IMR-90 (cell line): ENCODE measurements at regions not wholly inside any gene's neighbourhood (a gene's known extent, or its start where the extent isn't known, plus 50 kb on each side); places are given as distances from the start of the nearest gene placed in this dataset.

Experiments used
- ATAC-seq: fragments of 200-7000 bp; cut with Tn5 transposase; 2 replicates; pipeline ENCODE4 v1.9.1; 2020; ENCODE audit warnings: low read depth, mild to moderate bottlenecking, moderate library complexity
- BruUV-seq: library from RNA; stranded (reverse); fragments of 400-500 nt; replicated peaks from 2 replicates; lab custom pipeline; 2021; lab: Mats Ljungman, UMichigan
- CTCF ChIA-PET: fragments of 300-600 bp; formaldehyde crosslinking; extraction: SDS; loops from one replicate; lab custom pipeline; 2021; ENCODE audit warnings: antibody characterized with exemption; lab: Yijun Ruan, JAX
- POLR2A ChIA-PET: fragments of 300-600 bp; sonication (Branson Sonifier 250); formaldehyde crosslinking; loops from one replicate; lab custom pipeline; 2022; ENCODE audit warnings: antibody characterized with exemption; ENCODE audit not compliant: unreplicated experiment; lab: Charles Lee
- DNase-seq: peaks from one replicate; pipeline ENCODE4 v3.0.0; 2013
- H2AFZ ChIP-seq: replicated peaks from 2 replicates; pipeline ENCODE3; 2013; ENCODE audit warnings: low read length, mild to moderate bottlenecking; ENCODE audit not compliant: poor library complexity
- H2AK5ac ChIP-seq: 2 replicates; pipeline ENCODE4 v1.6.1; 2013; ENCODE audit warnings: low read depth, low read length, inconsistent platforms
- H2AK9ac ChIP-seq: replicated peaks from 2 replicates; pipeline ENCODE3; 2013; ENCODE audit warnings: mild to moderate bottlenecking, low read depth, low read length, moderate library complexity; ENCODE audit not compliant: poor library complexity
- H2BK120ac ChIP-seq: 2 replicates; pipeline ENCODE4 v1.6.1; 2013; ENCODE audit warnings: low read depth, low read length, inconsistent platforms
- H2BK15ac ChIP-seq: 3 replicates; pipeline ENCODE4 v1.6.1; 2013; ENCODE audit warnings: low read depth, low read length, inconsistent platforms
- H2BK20ac ChIP-seq: 2 replicates; pipeline ENCODE4 v1.6.1; 2013; ENCODE audit warnings: low read depth, mild to moderate bottlenecking, inconsistent platforms, low read length, moderate library complexity
- H2BK5ac ChIP-seq: 2 replicates; pipeline ENCODE4 v1.6.1; 2013; ENCODE audit warnings: mild to moderate bottlenecking, low read depth, low read length, inconsistent platforms; ENCODE audit not compliant: poor library complexity, severe bottlenecking
- H3K14ac ChIP-seq: replicated peaks from 2 replicates; pipeline ENCODE4 v1.6.1; 2013; ENCODE audit warnings: low read depth, low read length, inconsistent platforms
- H3K18ac ChIP-seq: 2 replicates; pipeline ENCODE4 v1.6.1; 2013; ENCODE audit warnings: low read depth, low read length, control low read depth
- H3K23ac ChIP-seq: 2 replicates; pipeline ENCODE4 v1.6.1; 2013; ENCODE audit warnings: low read depth, low read length, inconsistent platforms
- H3K27ac ChIP-seq: 2 replicates; pipeline ENCODE4 v1.5.1; 2013; ENCODE audit warnings: mild to moderate bottlenecking, control low read depth, low read length; ENCODE audit not compliant: insufficient read depth
- H3K27me3 ChIP-seq: 2 replicates; pipeline ENCODE4 v1.6.1; 2013; ENCODE audit warnings: low read length; ENCODE audit not compliant: control insufficient read depth, insufficient read depth
- H3K36me3 ChIP-seq: 2 replicates; pipeline ENCODE4 v1.6.1; 2013; ENCODE audit warnings: low read length, mixed read lengths; ENCODE audit not compliant: control insufficient read depth, insufficient read depth
- H3K4ac ChIP-seq: 2 replicates; pipeline ENCODE4 v1.6.1; 2013; ENCODE audit warnings: low read depth, low read length, inconsistent platforms
- H3K4me1 ChIP-seq: 2 replicates; pipeline ENCODE4 v1.6.1; 2013; ENCODE audit warnings: low read length, mixed read lengths; ENCODE audit not compliant: control insufficient read depth, insufficient read depth
- H3K4me2 ChIP-seq: 2 replicates; pipeline ENCODE4 v1.6.1; 2013; ENCODE audit warnings: low read depth, mild to moderate bottlenecking, control low read depth, low read length, moderate library complexity
- H3K4me3 ChIP-seq: 2 replicates; pipeline ENCODE4 v1.5.1; 2013; ENCODE audit warnings: low read depth, mild to moderate bottlenecking, control low read depth, low read length, moderate library complexity; ENCODE audit not compliant: insufficient read depth
- H3K56ac ChIP-seq: 2 replicates; pipeline ENCODE4 v1.6.1; 2013; ENCODE audit warnings: low read length, inconsistent platforms; ENCODE audit not compliant: insufficient read depth; ENCODE audit errors: extremely low read depth
- H3K79me1 ChIP-seq, 2 experiments: 2 replicates each; pipeline ENCODE4 v1.6.1; 2013; ENCODE audit warnings: low read length in 2 of 2, inconsistent platforms in 1 of 2, low read depth in 1 of 2
- H3K9ac ChIP-seq: 2 replicates; pipeline ENCODE4 v1.6.1; 2013; ENCODE audit warnings: low read depth, low read length, control low read depth
- H3K9me1 ChIP-seq: 2 replicates; pipeline ENCODE4 v1.6.1; 2013; ENCODE audit warnings: low read length, inconsistent platforms; ENCODE audit not compliant: insufficient read depth
- H3K9me3 ChIP-seq: 2 replicates; pipeline ENCODE4 v1.6.1; 2013; ENCODE audit warnings: low read length; ENCODE audit not compliant: control insufficient read depth, insufficient read depth
- H4K20me1 ChIP-seq: 2 replicates; pipeline ENCODE4 v1.6.1; 2013; ENCODE audit warnings: low read length, inconsistent platforms; ENCODE audit not compliant: insufficient read depth
- H4K5ac ChIP-seq: 2 replicates; pipeline ENCODE4 v1.6.1; 2013; ENCODE audit warnings: mild to moderate bottlenecking, low read depth, low read length, control low read depth
- H4K8ac ChIP-seq, 2 experiments: 2 replicates each; pipeline ENCODE4 v1.6.1; 2013; ENCODE audit warnings: low read depth in 2 of 2, low read length in 2 of 2, control low read depth in 1 of 2, inconsistent platforms in 1 of 2
- H4K91ac ChIP-seq: 2 replicates; pipeline ENCODE4 v1.6.1; 2013; ENCODE audit warnings: low read depth, low read length, inconsistent platforms; ENCODE audit not compliant: insufficient read depth
- MAZ ChIP-seq: IDR thresholded peaks from 2 replicates; pipeline ENCODE4 v1.6.1; 2012; ENCODE audit warnings: low read depth, mild to moderate bottlenecking, low read length, improper control_type of control experiment, moderate library complexity, borderline replicate concordance
- MXI1 ChIP-seq: IDR thresholded peaks from 2 replicates; pipeline ENCODE4 v1.6.1; 2012; ENCODE audit warnings: low read depth, mild to moderate bottlenecking, low read length, moderate library complexity, borderline replicate concordance
- NFE2L2 ChIP-seq: fragments of 150-350 bp; IDR thresholded peaks from 2 replicates; pipeline ENCODE4 v1.6.1; 2016; ENCODE audit warnings: low read depth, mild to moderate bottlenecking, low read length
- RAD21 ChIP-seq: IDR thresholded peaks from 2 replicates; pipeline ENCODE4 v1.6.1; 2012; ENCODE audit warnings: low read length, improper control_type of control experiment
- dilution Hi-C: fragments of 300-500 bp; cut with HindIII; formaldehyde crosslinking; loops from one replicate; pipeline ENCODE4 v1.14.3; 2018; ENCODE audit warnings: low sequenced_read_pairs; ENCODE audit not compliant: unreplicated experiment
- in situ Hi-C: fragments of 300-500 bp; cut with MboI; formaldehyde crosslinking; loops from 3 replicates; pipeline ENCODE4 v1.14.3; 2019; ENCODE audit warnings: low sequenced_read_pairs, inconsistent platforms, mixed read lengths
- intact Hi-C: fragments of 100-400 bp; cut with micrococcal nuclease; formaldehyde crosslinking; loops from 2 replicates; pipeline ENCODE4 v1.10.0; 2022
- TF ChIP-seq, protein P1 (sequence below): fragments of 150-350 bp; IDR thresholded peaks from 2 replicates; pipeline ENCODE4 v1.6.1; 2017; ENCODE audit warnings: mild to moderate bottlenecking, antibody characterized with exemption, low read length, low read depth
- TF ChIP-seq, protein P2 (sequence below): fragments of 150-350 bp; IDR thresholded peaks from 2 replicates; pipeline ENCODE4 v1.6.1; 2016; ENCODE audit warnings: low read depth, mild to moderate bottlenecking, low read length, moderate library complexity, borderline replicate concordance

DNA sequence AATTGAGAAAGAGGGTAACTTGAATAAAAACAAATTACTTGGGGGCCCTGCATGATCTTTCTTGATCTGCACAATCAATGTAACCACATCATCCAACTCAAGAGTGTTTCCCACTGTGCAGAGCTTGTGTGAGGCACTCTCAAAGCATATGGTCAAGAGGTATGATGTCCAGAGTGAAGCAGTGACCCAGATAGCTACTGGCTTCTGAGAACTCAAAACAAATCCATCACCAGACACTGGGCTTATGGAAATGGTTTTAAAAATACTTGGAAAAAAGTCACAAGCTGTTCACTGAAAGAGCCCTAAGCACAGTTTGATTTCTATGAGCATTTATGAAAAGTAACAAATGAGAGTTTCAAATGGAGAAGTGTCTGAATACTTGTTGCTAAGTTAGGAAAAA is 361.0 kb downstream of the GRXCR1 start:
- H3K4me3 ChIP-seq, result no peak overlapping the region
- H3K4me1 ChIP-seq, result no peaks in the 10 kb centered on the region
- H3K14ac ChIP-seq, result no peak overlapping the region
- no peaks in the 10 kb centered on the region for H3K27me3 ChIP-seq
- no peak overlapping the region for H3K18ac ChIP-seq
- no peak overlapping the region for H2AFZ ChIP-seq
- H3K36me3 ChIP-seq, result no peaks in the 10 kb centered on the region
- in situ Hi-C loops, result no loop called here
- H3K4me2 ChIP-seq, result no peak overlapping the region
- ATAC-seq (no peak), DNase-seq (no peak)
- ChIA-PET POLR2A (no interaction called here), CTCF (no interaction called here)
- H3K56ac ChIP-seq, result no peak overlapping the region
- no peak overlapping the region for H2BK20ac ChIP-seq
- no peak overlapping the region for H2AK5ac ChIP-seq
- no peak overlapping the region for H3K9ac ChIP-seq
- no TSS peak for BruUV-seq
- TF ChIP-seq RAD21 (no peak), MAZ (no peak), MXI1 (no peak), NFE2L2 (no peak)
- TF ChIP-seq, protein P1, sequence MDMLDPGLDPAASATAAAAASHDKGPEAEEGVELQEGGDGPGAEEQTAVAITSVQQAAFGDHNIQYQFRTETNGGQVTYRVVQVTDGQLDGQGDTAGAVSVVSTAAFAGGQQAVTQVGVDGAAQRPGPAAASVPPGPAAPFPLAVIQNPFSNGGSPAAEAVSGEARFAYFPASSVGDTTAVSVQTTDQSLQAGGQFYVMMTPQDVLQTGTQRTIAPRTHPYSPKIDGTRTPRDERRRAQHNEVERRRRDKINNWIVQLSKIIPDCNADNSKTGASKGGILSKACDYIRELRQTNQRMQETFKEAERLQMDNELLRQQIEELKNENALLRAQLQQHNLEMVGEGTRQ, result no peak
- TF ChIP-seq, protein P2, sequence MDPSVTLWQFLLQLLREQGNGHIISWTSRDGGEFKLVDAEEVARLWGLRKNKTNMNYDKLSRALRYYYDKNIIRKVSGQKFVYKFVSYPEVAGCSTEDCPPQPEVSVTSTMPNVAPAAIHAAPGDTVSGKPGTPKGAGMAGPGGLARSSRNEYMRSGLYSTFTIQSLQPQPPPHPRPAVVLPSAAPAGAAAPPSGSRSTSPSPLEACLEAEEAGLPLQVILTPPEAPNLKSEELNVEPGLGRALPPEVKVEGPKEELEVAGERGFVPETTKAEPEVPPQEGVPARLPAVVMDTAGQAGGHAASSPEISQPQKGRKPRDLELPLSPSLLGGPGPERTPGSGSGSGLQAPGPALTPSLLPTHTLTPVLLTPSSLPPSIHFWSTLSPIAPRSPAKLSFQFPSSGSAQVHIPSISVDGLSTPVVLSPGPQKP, result no peak
- H3K79me1 ChIP-seq, result no peaks in the 10 kb centered on the region
- H3K9me1 ChIP-seq, result no peaks in the 10 kb centered on the region
- dilution Hi-C loops, result no loop called here
- no peak overlapping the region for H3K27ac ChIP-seq
- H3K9me3 ChIP-seq, result no peaks in the 10 kb centered on the region
- no peak overlapping the region for H2BK15ac ChIP-seq
- no peak overlapping the region for H3K23ac ChIP-seq
- intact Hi-C loops, result no loop called here
- no peak overlapping the region for H4K91ac ChIP-seq
- no peak overlapping the region for H2AK9ac ChIP-seq
- H4K8ac ChIP-seq, result no peak overlapping the region
- H4K20me1 ChIP-seq, result no peaks in the 10 kb centered on the region
- no peak overlapping the region for H4K5ac ChIP-seq
- no peak overlapping the region for H2BK120ac ChIP-seq
- no peak overlapping the region for H2BK5ac ChIP-seq
- no peak overlapping the region for H3K4ac ChIP-seq
